IPS-15b (cell line): ENCODE measurements at regions not wholly inside any gene's neighbourhood (a gene's known extent, or its start where the extent isn't known, plus 50 kb on each side); places are given as distances from the start of the nearest gene placed in this dataset.

Experiments
- H3K27me3 ChIP-seq: one replicate; pipeline ENCODE4 v1.6.1; 2013; ENCODE audit warnings: low read length; ENCODE audit not compliant: control insufficient read depth, insufficient read depth
- H3K36me3 ChIP-seq: one replicate; pipeline ENCODE4 v1.6.1; 2013; ENCODE audit warnings: low read length; ENCODE audit not compliant: control insufficient read depth, insufficient read depth
- H3K4me1 ChIP-seq: one replicate; pipeline ENCODE4 v1.6.1; 2013; ENCODE audit warnings: mild to moderate bottlenecking, low read length; ENCODE audit not compliant: control insufficient read depth, insufficient read depth
- H3K4me3 ChIP-seq: one replicate; pipeline ENCODE4 v1.5.1; 2013; ENCODE audit warnings: low read depth, low read length
- H3K9ac ChIP-seq: one replicate; pipeline ENCODE4 v1.6.1; 2013; ENCODE audit warnings: low read depth, mild to moderate bottlenecking, low read length
- H3K9me3 ChIP-seq: one replicate; pipeline ENCODE4 v1.6.1; 2013; ENCODE audit warnings: mild to moderate bottlenecking, low read length; ENCODE audit not compliant: control insufficient read depth, insufficient read depth

DNA sequence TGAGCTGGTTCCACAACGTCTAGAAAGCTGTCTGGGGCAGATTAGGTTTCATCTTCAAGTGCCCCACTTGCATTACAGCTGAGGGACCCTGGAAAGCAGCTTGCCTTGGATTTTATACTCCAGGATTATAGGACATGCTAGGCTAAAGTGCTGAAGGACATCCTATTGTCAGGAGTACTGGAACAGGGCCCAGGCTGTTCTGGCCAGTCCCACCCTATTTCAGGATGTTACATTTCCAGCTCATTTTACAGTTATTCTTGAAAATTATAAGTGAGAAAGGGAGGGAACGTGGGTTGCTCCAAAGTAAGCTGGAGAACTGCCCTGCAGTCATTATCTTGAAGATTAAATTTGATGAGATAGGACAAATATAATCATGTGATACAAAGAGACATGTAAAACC lies 71.0 kb upstream of the UGT8 start:
- no peaks in the 10 kb centered on the region for H3K9me3 ChIP-seq
- H3K9ac ChIP-seq, result no peak overlapping the region
- H3K4me3 ChIP-seq, result no peak overlapping the region
- H3K27me3 ChIP-seq, result no peaks in the 10 kb centered on the region
- no peaks in the 10 kb centered on the region for H3K36me3 ChIP-seq
- no peaks in the 10 kb centered on the region for H3K4me1 ChIP-seq

DNA sequence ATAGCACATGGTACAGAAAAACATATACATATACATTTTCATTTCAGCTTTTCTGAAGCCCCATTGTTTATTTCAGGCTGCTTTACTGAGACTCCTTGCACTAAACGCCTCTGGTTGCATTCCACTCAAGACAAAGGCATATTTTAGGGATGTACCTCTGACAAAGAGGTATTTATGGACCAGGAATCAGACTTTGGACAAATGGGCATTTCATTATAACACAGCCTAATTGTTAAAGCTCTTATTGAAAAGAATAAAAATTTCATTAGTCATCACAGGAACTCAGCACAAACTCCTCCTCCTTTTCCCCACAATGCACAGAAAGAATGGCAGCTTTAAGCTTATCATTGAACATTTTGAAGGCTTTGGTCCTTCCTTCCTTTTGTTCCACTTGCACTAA lies 62.9 kb upstream of the UGT8 start:
- H3K4me1 ChIP-seq, result no peaks in the 10 kb centered on the region
- H3K36me3 ChIP-seq, result no peaks in the 10 kb centered on the region
- H3K4me3 ChIP-seq, result no peak overlapping the region
- no peak overlapping the region for H3K9ac ChIP-seq
- no peaks in the 10 kb centered on the region for H3K9me3 ChIP-seq
- H3K27me3 ChIP-seq, result no peaks in the 10 kb centered on the region

DNA sequence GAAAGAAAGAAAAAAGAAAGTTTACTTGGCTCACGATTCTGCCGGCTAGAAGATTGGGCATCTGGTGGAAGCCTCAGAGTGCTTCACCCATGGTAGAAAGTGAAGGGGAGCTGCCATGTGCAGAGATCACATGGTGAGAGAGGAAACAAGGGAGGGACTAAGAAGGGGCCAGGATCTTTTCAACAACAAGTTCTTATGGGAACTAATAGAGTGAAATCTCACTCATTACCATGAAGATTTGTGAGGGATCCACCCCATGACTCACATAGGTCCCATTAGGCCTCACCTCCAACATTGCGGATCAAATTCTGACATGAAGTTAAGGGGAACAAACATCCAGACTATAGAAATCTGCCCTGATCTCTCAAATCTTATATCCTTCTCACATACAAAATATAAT lies 61.3 kb upstream of the UGT8 start:
- Histone ChIP-seq H3K36me3 (no peaks in the 10 kb centered on the region), H3K9me3 (no peaks in the 10 kb centered on the region), H3K9ac (no peak overlapping the region), H3K27me3 (no peaks in the 10 kb centered on the region), H3K4me1 (peaks cover 5% of the 10 kb centered on the region), H3K4me3 (no peak overlapping the region)

DNA sequence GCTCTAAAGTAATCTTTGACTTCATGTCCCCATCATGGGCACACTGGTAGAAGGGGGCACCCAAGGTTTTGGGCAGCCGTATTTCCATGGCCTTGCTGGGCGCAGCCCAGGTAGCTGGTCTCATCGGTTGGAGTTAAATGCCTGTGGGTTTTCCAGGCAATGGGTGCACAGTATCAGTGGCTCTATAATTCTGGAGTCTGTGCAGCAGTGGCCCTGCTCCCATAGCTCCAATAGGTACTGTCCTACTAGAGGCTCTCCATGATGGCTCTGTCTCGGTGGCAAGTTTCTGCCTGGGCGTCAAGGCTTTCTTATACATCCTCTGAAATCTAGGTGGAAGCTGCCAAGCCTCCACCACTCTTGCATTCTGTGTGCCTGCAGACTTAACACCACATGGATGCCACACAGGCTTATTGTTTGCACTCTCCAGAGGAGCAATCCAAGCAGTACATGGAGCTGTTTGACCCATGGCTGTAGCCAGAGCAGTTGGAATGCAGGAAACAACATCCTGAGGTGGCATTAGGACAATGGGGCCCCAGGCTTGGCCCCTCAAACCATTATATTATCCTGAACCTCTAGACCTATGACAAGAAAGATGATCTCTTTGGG lies 60.5 kb upstream of the UGT8 start:
- Histone ChIP-seq H3K4me1 (peaks cover 5% of the 10 kb centered on the region), H3K27me3 (no peaks in the 10 kb centered on the region), H3K9me3 (no peaks in the 10 kb centered on the region), H3K36me3 (no peaks in the 10 kb centered on the region), H3K9ac (no peak overlapping the region), H3K4me3 (no peak overlapping the region)

DNA sequence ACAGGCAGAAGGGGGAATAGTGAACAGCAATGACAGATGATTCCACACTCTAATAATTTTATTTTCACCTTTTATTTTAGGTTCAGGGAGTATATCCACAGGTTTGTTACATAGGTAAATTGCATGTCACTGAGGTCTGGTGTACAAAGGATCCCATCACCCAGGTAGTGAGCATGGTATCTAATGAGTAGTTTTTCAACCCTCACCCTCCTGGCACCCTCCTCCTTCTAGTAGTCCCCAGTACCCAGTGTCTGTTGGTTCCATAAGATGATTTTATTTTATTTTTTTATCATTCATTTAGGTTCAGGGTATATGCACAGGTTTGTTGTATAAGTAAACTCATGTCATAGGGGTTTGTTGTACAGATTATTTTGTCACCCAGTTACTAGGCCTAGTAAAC lies 58.6 kb upstream of the UGT8 start:
- Histone ChIP-seq H3K9ac (no peak overlapping the region), H3K36me3 (no peaks in the 10 kb centered on the region), H3K9me3 (no peaks in the 10 kb centered on the region), H3K4me1 (peaks cover 5% of the 10 kb centered on the region), H3K27me3 (no peaks in the 10 kb centered on the region), H3K4me3 (no peak overlapping the region)

DNA sequence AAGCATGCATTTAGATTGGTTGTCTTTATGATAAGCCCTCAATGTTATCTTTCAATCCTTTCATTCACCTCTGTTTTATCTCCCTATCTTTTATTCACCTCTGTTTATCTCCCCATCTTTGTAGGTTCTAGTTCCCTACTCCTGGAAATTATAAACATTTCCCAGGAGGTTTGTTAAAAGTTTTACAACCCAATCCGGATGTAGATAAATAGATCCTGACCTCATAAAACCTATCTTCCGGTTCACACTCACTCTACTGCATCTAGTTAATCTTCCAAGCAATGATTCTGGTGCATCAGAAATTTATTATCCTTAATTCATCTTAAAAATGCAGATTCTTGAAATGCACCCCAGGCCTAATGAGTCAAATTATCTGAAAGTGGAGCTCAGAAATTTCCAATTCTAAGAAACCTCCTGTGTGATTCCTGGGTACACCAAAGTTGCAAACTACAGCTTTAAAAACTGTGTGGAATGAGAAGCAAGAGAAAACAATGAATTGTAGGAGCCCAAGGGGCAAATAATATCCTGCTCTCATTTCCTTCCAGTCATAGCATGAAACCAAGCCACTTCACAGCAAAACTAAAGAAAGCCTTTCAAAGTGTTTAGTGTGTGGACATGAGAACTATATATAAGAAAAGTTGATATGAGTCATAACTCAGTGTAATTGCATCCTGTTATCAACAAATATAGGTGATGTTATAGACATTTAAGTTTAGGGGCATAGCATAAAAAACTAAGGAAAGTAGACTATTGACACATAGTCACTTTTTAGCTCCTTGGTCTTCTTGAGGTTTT lies 51.1 kb upstream of the UGT8 start:
- Histone ChIP-seq H3K9me3 (peaks cover 3% of the 10 kb centered on the region), H3K4me3 (no peak overlapping the region), H3K9ac (no peak overlapping the region), H3K36me3 (no peaks in the 10 kb centered on the region), H3K4me1 (no peaks in the 10 kb centered on the region), H3K27me3 (no peaks in the 10 kb centered on the region)
